ENCODE measurements at regions not wholly inside any gene's neighbourhood (a gene's known extent, or its start where the extent isn't known, plus 50 kb on each side); places are given as distances from the start of the nearest gene placed in this dataset.
"Not testable (repeated sequence)": the region's sequence is repeated elsewhere in the genome, so short reads cannot be mapped to it uniquely, and the experiment has no call there.

GRCh38 chr5:25405850-25406249 is 761.1 kb upstream of the CDH10 start:
- DNase-seq (ENCODE audit: low read depth): no peak

- DNase-seq (ENCODE audit: low read depth): no peak
Measured at GRCh38 chr5:25399878-25400480, 755.2 kb upstream of the CDH10 start.

GRCh38 chr5:25393957-25394356 is 749.2 kb upstream of the CDH10 start:
- no peak for DNase-seq (ENCODE audit: low read depth)

DNA sequence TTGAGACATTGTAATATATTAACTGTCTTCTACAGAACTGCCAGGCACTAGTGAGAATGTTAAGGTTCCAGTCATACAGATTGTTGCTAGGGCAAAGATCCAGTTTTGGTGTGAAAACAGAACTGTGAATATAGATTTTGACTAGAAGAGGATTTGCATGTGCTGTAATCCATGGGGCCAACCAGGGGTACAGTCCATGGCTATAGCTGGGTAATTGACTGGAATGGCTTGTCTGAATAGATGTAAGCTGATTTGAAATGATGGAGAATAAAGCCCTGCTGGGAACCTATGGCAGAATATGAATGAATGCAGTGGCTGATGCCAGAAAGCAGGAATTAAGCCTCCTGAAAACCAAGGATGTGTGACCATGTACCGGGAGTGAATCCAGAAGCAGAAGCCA is 748.5 kb upstream of the CDH10 start:
- DNase-seq (ENCODE audit: low read depth): no peak

GRCh38 chr5:25387953-25388352 is 743.2 kb upstream of the CDH10 start:
- no peak for DNase-seq (ENCODE audit: low read depth)

DNA sequence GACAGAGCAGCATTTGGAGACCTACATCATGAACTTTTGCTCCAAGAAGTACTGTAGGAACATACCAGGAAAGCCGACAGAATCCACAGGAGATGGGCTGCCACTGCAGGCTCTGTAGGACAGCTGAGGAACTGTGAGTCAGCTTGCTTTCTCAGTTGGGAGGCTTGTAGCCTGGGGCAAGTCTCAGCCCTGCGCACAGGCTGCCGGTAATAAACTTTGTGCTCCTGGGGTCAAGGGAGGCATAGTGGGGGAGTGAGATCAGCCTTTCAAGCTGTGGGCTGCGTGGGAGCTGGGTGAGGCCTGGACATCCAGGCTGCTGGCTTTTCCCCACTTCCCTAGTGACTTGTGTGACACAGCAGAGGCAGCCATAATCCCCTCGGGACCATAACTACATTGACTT is 718.0 kb upstream of the CDH10 start:
- no peak for DNase-seq (ENCODE audit: low read depth)

DNA sequence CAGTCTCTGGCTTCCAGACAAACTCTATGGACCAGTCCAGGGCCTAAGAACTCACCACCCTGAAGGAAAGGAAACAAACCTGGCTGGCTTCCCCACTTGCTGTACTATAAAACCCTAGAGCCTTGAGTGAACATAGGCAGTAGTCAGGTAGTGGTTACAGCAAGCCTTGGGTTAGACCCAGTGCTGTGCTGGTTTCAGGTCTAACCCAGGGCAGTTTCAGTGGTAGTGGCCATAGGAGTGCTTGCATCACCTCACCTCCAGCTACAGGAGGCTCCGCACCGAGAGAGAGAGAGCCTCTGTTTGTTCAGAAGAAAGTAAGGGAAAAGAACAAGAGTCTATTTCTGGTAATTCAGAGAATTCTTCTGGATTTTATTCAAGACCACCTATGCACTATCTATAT is 714.1 kb upstream of the CDH10 start:
- DNase-seq (ENCODE audit: low read depth): no peak

GRCh38 chr5:25357605-25358004 is 712.8 kb upstream of the CDH10 start:
- no peak for DNase-seq (ENCODE audit: low read depth)

GRCh38 chr5:25349746-25350145 is 705.0 kb upstream of the CDH10 start:
- no peak for DNase-seq (ENCODE audit: low read depth)

DNA sequence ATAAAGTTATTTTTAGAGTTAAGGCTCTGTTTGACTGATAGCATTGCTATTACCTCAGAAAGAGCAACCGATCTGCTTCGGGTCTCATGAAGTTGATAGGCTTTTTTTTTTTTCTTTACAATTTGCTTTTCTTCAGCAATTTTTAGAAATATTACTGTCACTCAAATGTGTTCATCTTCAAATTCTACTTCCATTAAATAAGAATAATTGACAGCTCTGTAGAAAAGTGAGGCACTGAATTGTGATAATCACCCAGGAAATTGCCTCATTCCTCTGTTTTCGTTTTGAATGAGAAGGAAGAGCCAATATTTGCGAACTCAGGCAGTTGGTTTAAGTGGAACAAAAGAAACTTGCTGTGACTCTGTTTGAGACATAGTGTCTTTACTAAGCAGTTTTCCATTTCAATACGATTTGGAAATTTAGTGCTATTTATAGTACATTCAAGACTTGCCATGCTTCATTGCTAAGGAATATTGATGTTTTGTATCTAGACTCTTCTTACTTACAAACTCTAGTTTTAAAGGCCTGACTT is 700.5 kb upstream of the CDH10 start:
- DNase-seq (ENCODE audit: low read depth): no peak

DNA sequence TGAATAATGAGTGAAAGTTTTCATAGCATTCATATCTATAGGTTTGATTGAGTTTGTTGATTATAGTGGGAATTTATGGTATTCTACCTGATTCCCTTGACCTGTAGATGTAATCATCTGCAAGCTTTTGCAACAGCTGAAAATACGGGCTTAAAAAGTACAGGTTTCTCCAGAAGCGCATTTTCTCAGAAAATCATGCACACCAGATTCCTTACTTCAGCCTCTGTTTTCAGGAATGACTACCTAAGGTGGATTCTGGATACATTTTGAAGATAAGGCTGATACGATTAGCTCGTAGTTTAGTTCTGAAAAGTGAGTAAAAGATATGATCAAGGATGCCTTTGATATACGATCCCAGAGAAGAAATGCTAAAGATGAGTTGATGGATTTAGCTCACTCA is 694.8 kb upstream of the CDH10 start:
- no peak for DNase-seq (ENCODE audit: low read depth)

DNA sequence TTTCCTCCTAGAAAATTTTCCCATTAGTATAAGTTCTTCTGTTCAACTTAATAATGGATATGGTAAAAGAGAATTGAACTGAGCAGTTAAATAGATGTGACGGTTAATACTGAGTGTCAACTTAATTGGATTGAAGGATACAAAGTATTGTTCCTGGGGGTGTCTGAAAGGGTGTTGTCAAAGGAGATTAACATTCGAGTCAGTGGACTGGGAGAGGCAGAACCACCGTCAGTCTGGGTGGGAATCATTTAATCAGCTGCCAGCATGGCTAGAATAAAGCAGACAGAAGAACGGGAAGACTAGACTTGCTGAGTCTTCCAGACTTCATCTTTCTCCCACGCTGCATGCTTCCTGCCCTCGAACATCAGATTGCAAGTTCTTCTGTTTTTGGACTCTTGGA is 689.6 kb upstream of the CDH10 start:
- DNase-seq (ENCODE audit: low read depth): no peak

- no peak for DNase-seq (ENCODE audit: low read depth)
Measured at GRCh38 chr5:25330721-25331120, 685.9 kb upstream of the CDH10 start.

GRCh38 chr5:25327172-25327571 is 682.4 kb upstream of the CDH10 start:
- no peak for DNase-seq (ENCODE audit: low read depth)

DNA sequence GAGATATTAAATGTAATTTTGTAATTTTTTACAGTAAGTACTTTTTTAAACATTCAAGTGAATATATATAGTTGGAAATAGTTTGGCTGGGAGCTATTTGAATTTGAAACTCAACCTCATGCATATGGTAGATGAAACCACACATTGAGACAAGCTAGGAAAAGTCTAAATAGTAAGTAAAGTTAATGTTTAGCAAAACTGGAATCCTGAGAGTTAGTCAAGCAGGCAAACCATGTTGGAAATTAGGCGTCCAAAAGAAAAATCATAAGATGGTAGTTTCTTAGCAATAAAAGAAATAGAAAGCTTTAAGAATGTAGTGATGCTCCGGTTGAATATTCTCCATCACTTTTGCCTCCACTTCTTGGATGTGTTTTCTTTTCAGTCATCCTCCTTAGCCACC is 657.1 kb upstream of the CDH10 start:
- DNase-seq (ENCODE audit: low read depth): no peak

DNA sequence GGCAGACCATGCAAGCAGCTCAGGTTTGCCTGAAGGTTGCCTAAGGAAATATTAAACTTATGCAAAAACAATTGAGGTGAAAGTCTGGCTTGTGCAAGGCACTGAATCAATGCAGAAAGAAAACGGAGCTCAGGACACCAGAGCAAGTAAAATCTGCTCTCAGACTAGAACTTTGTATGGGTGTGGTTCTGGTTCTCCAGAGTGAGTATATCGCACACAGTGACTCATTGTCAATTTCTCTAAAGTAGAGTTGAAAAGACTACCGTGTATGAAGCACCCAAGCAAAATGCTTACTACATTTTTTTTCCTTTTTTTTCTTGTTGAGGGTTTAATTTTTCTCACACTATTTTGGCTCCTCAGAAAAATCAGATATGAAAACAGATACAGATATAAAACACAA is 650.3 kb upstream of the CDH10 start:
- no peak for DNase-seq (ENCODE audit: low read depth)

DNA sequence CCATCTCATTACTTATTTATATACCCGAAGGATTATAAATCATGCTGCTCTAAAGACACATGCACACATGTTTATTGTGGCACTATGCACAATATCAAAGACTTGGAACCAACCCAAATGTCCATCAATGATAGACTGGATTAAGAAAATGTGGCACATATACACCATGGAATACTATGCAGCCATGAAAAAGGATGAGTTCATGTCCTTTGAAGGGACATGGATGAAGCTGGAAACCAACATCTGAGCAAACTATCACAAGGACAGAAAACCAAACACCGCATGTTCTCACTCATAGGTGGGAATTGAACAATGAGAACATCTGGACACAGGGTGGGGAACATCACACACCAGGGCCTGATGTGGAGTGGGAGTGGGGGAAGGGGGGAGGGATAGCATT is 645.0 kb upstream of the CDH10 start:
- not testable (repeated sequence) for DNase-seq (ENCODE audit: low read depth)

DNA sequence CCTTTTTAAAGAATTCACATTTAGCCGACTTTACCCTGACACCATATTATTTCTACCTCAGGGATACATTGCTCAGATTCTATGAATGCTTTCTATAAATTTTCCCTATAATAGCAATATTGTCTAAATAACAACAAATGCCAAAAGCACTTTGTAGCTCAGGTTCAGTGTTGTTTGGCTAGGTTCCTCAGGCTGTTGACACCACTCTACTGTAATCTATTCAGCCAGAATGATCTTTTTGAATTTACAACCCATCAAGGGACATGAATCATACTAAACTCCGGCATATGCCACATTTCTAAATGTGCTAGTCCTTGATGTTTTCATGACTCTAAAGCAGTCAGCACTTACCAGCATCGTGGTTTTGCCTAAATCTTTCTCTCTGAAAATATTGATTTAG is 641.5 kb upstream of the CDH10 start:
- no peak for DNase-seq (ENCODE audit: low read depth)

DNA sequence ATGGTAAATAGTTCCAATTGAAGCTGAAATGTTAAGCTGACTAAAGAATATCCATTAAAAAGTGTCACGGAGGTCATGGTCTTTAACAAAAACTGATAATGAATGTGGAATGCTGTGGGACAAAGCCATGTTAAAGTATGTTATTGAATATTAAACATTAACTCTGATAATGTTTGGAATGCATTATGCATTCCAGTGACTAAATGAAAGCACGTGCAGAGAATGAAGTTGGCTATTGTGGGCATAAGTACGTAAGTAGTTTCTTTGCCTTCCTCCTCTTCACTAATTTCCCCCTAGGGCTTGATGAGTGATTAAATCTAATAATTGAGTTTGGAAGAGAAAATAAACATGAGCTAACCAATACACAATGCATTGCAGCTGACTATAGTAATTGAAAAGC is 640.4 kb upstream of the CDH10 start:
- DNase-seq (ENCODE audit: low read depth): no peak

DNA sequence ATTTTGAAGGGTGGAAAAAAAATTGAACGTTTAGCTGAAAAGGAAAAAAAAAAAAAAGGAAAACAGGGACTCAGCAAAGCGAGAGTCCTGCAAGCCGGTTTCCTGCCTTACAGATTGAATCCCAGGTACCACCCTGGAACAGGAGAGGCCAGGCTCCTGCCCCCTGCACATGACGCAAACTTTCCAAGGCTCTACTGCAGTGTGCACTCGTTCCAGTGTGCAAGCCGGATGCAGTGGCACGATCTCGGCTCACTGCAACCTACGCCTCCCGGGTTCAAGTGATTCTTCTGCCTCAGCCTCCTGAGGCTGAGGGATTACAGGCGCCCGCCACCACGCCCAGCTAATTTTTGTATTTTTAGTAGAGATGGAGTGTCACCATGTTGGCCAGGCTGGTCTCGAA is 618.7 kb upstream of the CDH10 start:
- DNase-seq (ENCODE audit: low read depth): not testable (repeated sequence)

GRCh38 chr5:25262221-25262620 is 617.4 kb upstream of the CDH10 start:
- DNase-seq (ENCODE audit: low read depth): no peak

DNA sequence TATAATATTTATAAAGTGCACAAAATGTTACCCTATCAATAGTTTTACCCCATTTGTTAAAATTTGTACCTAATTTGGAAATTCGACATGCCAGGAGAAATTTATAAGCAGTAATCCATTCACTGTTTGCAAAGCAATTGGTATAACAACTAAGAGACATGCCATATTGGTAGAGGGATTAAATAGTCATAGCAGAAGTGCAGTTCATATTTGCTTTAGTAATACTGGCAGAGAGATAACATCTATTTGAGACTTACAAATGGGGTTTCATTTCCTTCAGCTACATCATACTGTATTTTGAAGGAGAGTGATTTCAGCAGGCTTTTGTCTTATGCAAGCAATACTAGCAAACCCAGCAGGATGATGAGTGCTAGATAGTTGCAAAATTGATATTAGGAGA is 610.4 kb upstream of the CDH10 start:
- DNase-seq (ENCODE audit: low read depth): no peak

DNA sequence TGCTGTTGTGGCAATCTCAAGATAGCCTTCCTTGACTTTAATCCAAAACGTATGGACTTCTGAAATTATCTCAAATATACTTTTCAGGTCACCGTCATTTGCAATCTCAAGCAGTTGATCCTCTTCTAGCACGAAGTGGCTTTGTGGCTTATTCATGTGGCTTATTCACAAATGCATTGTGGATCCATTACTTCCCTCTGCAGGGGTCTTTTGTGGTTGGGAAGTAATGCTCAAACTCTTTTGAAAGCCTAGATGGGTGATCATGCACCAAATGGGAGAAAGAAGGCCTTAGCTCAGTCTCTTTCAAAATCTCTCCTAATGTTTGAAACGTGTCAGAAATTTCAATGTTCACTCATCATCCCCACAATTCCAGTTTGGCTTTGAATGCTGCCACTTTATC is 597.2 kb upstream of the CDH10 start:
- no peak for DNase-seq (ENCODE audit: low read depth)

- DNase-seq (ENCODE audit: low read depth): not testable (repeated sequence)
Measured at GRCh38 chr5:25238720-25239119, 593.9 kb upstream of the CDH10 start.
